HG03196 (cell line): ENCODE measurements at regions not wholly inside any gene's neighbourhood (a gene's known extent, or its start where the extent isn't known, plus 50 kb on each side); places are given as distances from the start of the nearest gene placed in this dataset.
"Not testable (repeated sequence)": the region's sequence is repeated elsewhere in the genome, so short reads cannot be mapped to it uniquely, and the experiment has no call there.

Experiments used
- ATAC-seq: cut with Tn5 transposase; IDR thresholded peaks from one replicate; pipeline ENCODE4 v1.9.1; 2021; ENCODE audit not compliant: unreplicated experiment

DNA sequence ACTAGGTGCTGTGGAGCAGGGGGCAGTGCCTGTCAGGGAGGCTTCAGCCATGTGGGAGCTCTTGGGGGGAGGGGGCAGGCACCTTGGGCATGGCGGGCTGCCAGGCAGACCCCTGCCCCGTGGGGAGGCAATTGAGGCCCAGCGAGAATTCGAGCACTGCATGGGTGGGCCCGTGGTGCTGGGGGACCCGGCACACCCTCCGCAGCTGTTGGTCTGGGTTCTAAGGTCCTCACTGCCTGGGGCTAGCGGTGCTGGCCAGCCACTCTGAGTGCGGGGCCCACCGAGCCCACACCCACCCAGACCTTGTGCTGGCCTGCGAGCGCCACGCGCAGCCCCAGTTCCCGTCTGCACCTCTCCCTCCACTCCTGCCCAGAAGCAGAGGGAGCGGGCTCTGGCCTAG is 835.5 kb upstream of the CNTN5 start:
- ATAC-seq: no peak

DNA sequence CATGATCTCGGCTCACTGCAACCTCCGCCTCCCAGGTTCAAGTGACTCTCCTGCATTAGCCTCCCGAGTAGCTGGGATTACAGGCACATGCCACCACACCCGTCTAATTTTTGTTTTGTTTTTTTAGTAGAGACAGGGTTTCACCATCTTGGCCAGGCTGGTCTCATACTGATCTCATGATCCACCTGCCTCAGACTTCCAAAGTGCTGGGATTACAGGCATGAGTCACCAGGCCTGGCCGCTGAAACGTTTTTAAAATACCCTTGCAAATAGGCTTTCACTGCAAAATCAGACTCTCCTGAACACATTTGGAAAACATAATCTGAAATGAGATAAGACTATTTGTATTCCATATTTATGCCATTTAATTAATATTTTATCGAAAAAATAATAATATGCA is 826.1 kb upstream of the CNTN5 start:
- no peak for ATAC-seq

- no peak for ATAC-seq
Measured at GRCh38 chr11:98195300-98195699, 825.4 kb upstream of the CNTN5 start.

- no peak for ATAC-seq
Measured at GRCh38 chr11:98207086-98207485, 813.7 kb upstream of the CNTN5 start.

DNA sequence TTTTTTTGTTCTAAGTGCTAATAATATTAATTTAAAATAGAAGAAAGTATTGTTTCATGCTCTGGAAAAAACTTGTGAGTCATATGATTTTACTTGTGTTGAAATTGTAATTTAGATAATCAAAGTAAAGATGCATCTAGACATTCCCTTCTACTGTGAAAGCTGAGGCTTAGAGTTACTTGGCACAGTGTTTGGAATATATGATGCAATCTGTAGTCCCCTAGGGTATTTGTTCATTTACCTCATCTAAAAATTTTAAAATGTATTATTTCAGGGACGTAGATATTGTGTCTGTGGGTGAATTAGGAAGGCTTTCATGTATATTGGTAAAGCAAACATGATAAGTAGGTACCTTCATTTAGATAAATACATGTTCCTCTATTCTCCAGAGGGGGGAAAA is 793.5 kb upstream of the CNTN5 start:
- no peak for ATAC-seq

DNA sequence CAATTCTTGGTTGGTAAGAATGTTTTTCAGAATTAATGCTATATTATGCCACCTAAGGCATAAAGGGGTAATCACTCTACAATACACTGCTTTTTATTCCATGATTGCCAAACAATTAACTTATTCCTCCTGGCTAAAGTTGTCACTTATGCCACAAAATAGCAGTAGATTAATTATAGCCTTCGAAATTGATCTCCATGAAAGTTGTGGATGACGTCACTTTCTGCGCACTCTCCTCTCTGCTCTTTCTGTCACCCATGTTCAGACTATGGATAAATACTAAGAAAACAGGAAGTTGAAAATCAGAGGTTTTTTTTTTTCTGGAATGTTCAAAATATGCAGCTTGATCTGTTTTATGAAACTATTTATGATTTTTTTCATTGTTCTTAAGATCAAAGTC is 790.1 kb upstream of the CNTN5 start:
- ATAC-seq: no peak

DNA sequence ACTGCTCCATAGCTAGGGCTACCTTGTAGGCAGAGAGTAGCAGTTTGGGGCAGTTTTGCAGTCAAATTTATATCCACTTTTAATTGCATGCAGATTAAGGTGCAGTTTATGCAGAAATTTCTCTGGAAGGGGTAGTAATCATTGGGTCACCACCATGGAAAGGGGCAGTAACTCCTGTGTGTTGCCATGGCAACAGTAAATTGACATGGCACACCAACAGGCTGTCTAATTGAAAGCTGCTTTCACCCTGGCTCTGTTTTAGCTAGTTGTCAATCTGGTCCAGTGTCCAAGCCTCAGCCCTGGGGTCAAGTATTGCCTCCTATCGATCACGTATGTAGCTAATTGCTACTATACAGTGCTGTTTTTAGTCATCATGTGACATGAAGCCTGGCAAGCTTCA is 786.1 kb upstream of the CNTN5 start:
- ATAC-seq: no peak

GRCh38 chr11:98243897-98244296 is 776.9 kb upstream of the CNTN5 start:
- ATAC-seq: no peak

- ATAC-seq: no peak
Measured at GRCh38 chr11:98260983-98261382, 759.8 kb upstream of the CNTN5 start.

DNA sequence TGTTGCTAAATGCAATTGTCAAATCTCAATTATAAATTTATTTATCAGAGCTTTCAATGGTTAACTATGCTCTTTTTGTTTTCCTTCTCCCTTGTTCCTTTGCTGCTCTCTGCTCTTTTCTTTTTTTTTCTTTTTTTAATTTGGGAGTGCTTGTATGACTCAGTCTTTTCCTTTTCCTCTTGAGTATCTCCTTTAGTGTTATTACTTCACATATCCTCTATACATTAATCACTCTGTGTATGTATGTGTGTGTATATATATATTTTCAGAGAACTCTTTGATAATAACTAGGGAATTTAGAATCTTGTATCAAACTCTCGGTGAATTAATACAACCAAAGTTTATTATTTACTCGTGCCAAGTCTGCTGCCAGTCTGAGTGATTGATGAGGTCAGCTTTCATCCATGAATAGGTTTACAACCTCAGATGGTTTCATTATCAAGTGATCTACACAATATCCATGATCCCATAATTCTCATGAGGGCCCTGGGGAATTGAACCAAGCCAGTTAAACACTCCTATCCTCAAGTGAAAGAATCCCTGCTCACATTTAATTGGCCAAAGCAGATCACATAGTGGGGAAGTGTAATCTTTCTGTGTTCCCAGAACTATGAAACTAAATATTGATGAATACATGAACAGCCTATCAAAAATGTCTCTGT is 743.4 kb upstream of the CNTN5 start:
- no peak for ATAC-seq

DNA sequence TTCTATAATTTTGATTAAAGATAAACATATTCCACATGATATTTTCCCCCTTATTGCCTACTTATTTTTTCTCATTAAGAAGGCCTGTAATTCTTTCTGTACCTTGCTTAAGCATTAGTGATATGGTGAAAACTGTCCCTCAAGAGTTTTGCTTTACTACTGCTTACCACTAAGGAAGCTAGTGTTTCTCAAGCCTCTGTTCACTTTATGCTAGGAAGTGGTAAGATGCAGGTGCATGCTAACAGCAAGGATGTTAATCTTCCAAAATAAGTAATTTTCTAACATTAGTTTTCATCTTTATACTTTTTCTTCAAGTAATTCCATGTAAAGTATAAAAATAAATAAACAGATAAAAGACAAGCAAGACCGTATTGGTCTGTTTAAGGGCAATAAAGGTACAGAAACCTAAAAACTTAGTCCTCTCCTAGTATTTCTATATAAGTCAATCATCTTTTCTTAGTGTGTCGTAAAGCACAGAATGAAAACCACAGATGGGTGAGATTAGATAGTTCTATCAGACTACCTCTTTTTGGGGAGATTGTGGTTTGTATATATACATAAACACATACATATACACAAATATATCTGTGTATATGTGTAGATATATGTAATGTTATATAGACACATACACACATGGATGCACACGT is 731.0 kb upstream of the CNTN5 start:
- ATAC-seq: no peak

GRCh38 chr11:98296091-98296880 is 724.5 kb upstream of the CNTN5 start:
- ATAC-seq: no peak

- no peak for ATAC-seq
Measured at GRCh38 chr11:98300719-98301118, 720.0 kb upstream of the CNTN5 start.

DNA sequence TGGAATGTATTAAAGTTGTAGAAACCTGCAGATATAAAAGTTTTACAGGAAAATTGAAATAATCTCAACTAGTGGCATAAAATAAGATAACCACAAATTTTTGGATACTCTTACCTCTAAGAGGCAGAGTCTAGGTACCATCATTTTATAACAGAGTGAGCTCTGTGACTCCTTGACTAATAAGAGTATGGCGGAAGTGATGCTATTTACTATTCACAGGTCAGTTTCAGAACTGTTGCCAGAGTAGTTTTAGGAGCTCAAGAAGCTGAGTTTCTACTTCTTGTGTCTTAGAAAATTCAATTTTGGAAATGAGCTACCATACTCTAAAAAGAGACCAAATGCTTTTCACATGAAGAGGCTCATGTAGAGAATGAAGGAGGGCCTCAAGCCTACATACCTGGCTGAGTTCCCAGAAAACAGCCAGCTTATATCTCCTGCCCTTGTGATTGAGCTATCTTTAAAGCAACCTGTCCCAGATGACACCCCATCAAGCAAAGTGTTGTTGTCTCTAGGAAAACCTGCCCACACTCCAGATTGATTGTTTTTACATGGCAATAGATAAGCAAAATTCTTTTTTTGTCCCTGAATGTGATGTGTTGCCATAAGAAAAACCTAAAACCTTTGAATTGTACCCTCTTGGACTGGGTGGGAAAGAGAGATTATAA is 712.8 kb upstream of the CNTN5 start:
- no peak for ATAC-seq

GRCh38 chr11:98330306-98330705 is 690.4 kb upstream of the CNTN5 start:
- ATAC-seq: not testable (repeated sequence)

- no peak for ATAC-seq
Measured at GRCh38 chr11:98358551-98358950, 662.2 kb upstream of the CNTN5 start.

DNA sequence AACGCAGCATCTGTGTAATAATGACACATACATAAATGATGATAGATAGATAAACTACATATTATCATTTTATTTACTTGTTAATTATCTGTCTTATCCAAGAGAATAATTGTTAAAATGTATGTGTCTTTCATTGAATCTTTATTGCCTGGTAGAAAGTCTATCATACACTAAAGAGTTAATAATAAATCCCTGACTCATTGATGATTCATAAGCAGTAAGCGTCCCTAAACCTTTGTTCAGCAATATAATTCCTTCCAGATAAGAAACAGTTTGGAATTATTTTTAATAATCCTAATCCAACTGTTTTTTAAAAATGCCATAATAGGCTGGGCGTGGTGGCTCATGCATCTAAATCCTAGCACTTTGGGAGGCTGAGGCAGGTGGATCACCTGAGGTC is 655.6 kb upstream of the CNTN5 start:
- ATAC-seq: no peak

GRCh38 chr11:98365941-98366340 is 654.8 kb upstream of the CNTN5 start:
- ATAC-seq: no peak

GRCh38 chr11:98390391-98390790 is 630.4 kb upstream of the CNTN5 start:
- no peak for ATAC-seq

DNA sequence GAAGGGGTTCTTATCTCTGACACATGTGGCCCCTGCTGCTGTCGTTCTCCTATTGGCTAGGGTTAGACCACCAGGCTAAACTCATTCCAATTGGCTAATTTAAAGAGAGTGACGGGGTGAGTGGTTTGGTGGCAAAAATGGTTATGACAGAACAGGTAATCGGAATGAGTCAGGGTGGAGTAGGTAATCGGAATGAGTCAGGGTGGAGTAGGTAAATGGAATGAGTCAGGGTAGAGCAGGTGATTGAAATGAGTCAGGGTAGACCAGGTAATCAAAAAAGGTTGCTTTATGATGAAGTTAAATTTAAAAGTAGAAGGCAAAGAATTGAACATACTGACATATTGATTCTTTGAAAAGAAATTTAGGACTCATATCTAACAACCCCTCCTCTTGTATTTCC is 626.2 kb upstream of the CNTN5 start:
- not testable (repeated sequence) for ATAC-seq

- ATAC-seq: no peak
Measured at GRCh38 chr11:98398508-98398907, 622.2 kb upstream of the CNTN5 start.

- no peak for ATAC-seq
Measured at GRCh38 chr11:98409069-98409468, 611.7 kb upstream of the CNTN5 start.
